ENCODE measurements at regions not wholly inside any gene's neighbourhood (a gene's known extent, or its start where the extent isn't known, plus 50 kb on each side); places are given as distances from the start of the nearest gene placed in this dataset.

DNA sequence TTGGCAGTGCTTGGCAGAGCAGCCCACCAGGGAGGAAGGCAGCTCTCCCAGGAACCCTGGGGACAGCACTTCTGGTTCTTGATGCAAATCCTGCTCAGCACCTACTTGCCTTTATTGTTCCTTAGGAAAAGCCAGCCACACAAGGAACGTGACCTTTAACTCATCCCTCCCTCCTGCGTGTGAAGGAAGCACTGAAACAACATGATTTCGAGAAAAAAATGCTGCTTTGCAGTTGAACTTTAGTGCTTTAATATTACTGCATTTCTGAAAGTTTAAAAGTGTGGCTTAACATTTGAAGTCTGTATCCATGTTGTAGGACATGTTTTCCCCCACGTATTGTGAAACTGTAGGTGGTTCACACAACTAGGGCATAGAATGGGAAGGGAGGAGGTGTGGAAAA, 50.4 kb upstream of the CTNNB1 start:
- H3K9me3 ChIP-seq: peaks cover 0 to 7% (median 0%) of the 10 kb centered on the region in 3 donors
- no peak overlapping the region for H3K27ac ChIP-seq
- intact Hi-C loops (cut with DNase I): no loop called here
- no peak overlapping the region for H3K4me3 ChIP-seq
- no peaks in the 10 kb centered on the region for H3K36me3 ChIP-seq
- 74 to 82% methylated on average over 4 of the region's 4 CpGs for WGBS, 2 donors
- no peak for TF ChIP-seq POLR2A (IDR thresholded peaks at IDR 0.05)
- TF ChIP-seq, protein P1, sequence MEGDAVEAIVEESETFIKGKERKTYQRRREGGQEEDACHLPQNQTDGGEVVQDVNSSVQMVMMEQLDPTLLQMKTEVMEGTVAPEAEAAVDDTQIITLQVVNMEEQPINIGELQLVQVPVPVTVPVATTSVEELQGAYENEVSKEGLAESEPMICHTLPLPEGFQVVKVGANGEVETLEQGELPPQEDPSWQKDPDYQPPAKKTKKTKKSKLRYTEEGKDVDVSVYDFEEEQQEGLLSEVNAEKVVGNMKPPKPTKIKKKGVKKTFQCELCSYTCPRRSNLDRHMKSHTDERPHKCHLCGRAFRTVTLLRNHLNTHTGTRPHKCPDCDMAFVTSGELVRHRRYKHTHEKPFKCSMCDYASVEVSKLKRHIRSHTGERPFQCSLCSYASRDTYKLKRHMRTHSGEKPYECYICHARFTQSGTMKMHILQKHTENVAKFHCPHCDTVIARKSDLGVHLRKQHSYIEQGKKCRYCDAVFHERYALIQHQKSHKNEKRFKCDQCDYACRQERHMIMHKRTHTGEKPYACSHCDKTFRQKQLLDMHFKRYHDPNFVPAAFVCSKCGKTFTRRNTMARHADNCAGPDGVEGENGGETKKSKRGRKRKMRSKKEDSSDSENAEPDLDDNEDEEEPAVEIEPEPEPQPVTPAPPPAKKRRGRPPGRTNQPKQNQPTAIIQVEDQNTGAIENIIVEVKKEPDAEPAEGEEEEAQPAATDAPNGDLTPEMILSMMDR (IDR thresholded peaks at IDR 0.05): no peak
- no peaks in the 10 kb centered on the region for H3K4me1 ChIP-seq
- H3K27me3 ChIP-seq: no peaks in the 10 kb centered on the region
- no peak for DNase-seq

Small RNA genes in the stretch of these regions (small RNA-seq; reads per million reads assigned to genes)
- gene AC099560.2 (0 reads per million in 4 donors), gene HMGN2P24 (0 reads per million in 4 donors)

All from esophagus squamous epithelium (tissue), 5 donors.